GM18858 (cell line): ENCODE measurements at regions not wholly inside any gene's neighbourhood (a gene's known extent, or its start where the extent isn't known, plus 50 kb on each side); places are given as distances from the start of the nearest gene placed in this dataset.

Experiments
- ATAC-seq: cut with Tn5 transposase; IDR thresholded peaks from one replicate; pipeline ENCODE4 v1.9.1; 2021; ENCODE audit not compliant: unreplicated experiment

DNA sequence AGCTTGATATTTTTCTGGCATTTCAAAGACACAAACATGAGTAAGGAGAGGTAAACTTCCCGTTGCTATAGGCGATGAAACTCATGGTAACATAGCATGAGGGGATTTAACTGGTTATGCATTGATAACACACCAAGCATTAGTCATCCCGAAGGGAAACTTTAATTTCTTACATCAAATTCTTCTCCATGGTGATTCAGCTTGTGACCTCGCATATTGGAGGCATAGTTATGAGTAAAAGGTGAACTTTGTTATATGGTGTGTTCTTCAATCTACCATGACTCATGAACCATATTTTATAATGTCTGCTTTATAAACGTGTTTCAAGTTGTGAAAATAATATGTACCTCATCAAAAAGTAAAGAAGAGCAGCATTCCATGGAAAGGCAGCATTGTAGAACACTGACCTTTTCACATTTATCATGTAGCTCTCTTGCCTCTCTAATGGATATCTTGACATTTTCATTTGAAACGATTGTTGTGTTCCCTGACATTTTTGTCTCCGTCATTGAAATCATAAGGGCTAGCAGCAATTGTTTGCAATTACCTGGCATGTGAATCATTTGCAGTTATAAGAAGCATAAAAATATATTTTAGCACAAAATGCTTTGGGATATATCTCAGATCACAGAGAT lies 491.8 kb downstream of the ANXA1 start:
- ATAC-seq = no peak

DNA sequence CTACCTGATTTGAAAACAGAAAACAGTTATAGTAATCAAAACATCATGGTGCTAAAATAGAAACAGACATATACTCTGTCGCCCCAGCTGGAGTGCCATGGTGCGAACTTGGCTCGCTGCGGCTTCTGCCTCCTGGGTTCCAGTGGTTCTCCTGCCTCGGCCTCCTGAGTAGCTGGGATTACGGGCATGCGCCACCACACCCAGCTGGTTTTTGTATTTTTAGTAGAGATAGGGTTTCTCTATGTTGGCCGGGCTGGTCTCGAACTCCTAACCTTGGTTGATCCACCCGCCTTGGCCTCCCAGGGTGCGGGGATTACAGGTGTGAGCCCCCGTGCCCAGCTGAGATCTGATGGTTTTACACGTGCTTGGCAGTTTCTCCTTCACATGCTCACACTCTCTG lies 495.9 kb downstream of the ANXA1 start:
- no peak for ATAC-seq

- ATAC-seq = no peak
These were observed 497.9 kb downstream of the ANXA1 start for GRCh38 chr9:73649552-73649951.

- no peak for ATAC-seq
These were observed 503.7 kb downstream of the ANXA1 start for GRCh38 chr9:73655363-73655762.

DNA sequence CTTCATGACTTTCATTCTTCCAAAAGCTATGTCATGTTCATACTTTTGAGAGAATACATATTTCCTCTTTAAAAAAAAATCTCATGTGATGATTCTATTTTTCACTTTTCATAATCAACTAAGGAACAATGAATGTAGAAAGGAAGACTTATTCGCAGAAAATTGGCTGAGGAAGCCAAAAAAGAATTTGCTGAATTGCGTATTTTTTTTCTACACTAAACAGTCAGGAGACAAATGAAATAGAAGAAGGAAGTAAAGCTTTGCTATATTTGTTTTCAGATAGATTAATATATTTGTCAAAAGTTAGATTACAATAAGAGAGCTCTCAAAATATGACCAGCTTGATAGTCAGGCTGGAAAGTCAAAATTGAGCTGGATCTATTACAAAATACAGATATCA lies 504.2 kb downstream of the ANXA1 start:
- ATAC-seq = no peak

DNA sequence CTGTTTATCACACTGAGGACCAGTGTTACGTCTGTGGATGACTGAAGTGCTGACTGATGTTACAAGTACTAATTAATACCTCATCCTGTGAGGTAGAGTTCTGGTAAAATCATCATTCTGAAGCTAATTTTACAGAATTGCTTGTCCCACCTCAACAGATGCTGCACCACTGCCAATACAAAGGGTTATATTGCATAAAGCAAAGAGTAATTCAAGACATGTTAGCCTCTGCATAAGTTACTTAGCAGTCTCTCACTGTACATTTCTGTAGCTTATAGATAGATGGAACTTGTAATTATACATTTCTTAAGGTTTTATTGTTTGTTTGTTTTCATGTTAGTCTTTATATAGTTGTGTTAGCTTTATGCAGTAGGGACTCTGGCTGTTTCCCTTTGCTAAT lies 513.6 kb downstream of the ANXA1 start:
- ATAC-seq = no peak

DNA sequence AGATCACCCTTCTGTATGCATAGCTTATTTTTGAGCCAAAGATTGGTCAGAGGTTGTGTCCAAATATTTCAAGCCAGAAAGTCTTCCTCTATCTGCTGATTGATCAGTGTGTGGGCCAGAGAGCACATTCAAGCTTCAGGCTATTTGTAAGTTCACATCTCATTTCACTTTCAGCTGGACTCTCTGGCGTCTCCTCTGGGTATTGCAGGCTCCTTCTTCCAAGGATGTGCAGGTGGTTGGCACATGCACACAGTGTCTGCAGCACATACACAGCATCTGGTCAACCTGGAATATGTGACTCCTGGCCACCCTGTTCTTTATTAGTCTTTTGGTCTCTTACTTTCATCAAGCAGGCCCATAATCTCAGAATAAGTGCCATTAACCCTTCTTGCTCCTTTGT lies 516.1 kb downstream of the ANXA1 start:
- ATAC-seq = no peak

GRCh38 chr9:73680831-73681230 lies 529.2 kb downstream of the ANXA1 start:
- ATAC-seq = no peak

DNA sequence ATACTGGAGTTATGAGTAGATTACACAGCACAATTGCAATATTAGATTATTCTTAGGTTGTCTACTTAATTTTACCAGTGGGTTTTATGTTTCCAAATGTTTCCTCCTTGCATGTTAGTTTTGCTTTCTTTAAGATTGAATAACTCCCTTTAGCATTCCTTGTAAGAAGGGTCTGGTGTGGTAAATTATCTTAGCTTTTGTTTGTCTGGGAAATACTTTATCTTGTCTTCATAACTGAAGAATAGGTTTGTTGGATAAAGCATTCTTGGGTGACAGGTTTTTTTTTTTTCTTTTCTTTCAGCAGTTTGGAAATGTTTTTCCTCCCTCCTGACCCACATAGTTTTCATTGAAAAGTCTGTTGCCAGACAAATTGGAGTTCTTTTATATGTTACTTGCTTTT lies 531.1 kb downstream of the ANXA1 start:
- ATAC-seq = no peak

GRCh38 chr9:73683862-73684591 lies 532.4 kb downstream of the ANXA1 start:
- peak; percentile 41 for ATAC-seq

- ATAC-seq = no peak
These were observed 532.9 kb downstream of the ANXA1 start for GRCh38 chr9:73684601-73685000.

DNA sequence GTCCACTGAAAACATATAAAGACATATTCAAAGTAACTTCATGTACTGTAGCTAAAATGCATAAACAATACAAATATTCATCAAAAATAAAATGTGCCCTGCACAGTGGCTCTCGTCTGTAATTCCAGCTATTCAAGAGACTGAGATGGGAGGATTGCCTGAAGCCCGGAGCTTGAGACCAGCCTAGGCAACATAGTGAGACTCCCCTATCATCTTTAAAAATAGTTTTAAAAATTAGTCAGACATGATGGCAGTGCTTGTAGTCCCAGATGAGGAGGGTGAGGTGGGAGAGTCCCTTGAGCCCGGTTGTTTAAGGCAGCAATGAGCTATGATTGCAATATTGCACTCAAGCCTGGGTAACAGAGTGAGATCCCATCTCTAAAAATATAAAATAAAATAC lies 534.1 kb downstream of the ANXA1 start:
- no peak for ATAC-seq

- ATAC-seq = no peak
These were observed 537.6 kb downstream of the ANXA1 start for GRCh38 chr9:73689051-73689870.

- no peak for ATAC-seq
These were observed 549.9 kb downstream of the ANXA1 start for GRCh38 chr9:73701415-73702057.

GRCh38 chr9:73714294-73714693 lies 562.6 kb downstream of the ANXA1 start:
- no peak for ATAC-seq

GRCh38 chr9:73715591-73715990 lies 563.9 kb downstream of the ANXA1 start:
- ATAC-seq = no peak

- ATAC-seq = no peak
These were observed 568.0 kb downstream of the ANXA1 start for GRCh38 chr9:73719660-73720059.

DNA sequence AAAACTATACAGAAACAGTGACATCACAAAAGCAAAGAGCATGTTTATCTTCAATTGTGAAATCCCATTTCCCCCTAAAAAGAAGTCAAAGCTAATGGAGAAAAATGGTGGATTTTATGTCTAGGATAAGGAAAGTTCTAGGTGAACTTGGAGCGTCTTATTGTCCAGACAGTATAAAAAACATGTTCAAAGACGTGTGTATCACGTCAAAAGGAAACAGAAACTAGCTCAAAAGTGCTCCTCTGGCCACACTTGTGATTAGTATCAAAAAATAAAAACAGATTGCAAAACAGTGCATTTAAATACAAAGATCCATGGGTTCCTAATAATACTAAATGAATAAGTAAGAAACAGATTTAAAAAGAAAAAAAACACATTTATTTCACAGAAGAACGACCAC lies 568.9 kb downstream of the ANXA1 start:
- no peak for ATAC-seq

DNA sequence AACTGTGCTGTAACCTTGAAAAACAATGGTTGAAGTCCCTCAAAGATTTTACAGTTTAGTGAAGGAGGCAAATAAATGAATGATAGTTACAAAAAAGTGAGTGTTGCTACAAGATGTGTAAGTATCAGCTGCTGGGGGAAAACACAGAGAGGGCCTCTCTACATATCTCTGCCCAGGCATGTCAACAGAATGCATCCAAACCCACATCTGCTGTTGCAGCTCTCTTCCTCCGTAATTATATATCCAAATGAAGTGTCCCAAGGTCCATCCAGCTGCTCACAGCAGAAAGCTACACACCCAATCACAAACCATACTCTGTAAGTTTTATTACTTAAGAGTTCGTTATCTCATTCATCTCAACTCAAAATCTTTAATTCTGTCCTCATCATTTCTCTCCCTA lies 584.6 kb downstream of the ANXA1 start:
- ATAC-seq = no peak

- ATAC-seq = no peak
These were observed 587.3 kb downstream of the ANXA1 start for GRCh38 chr9:73738741-73739530.

- ATAC-seq = no peak
These were observed 589.7 kb downstream of the ANXA1 start for GRCh38 chr9:73741316-73741715.
